Cardiac fibroblast (primary cell): ENCODE measurements at regions not wholly inside any gene's neighbourhood (a gene's known extent, or its start where the extent isn't known, plus 50 kb on each side); places are given as distances from the start of the nearest gene placed in this dataset.

Experiments
- DNase-seq, 2 donors: peaks; one replicate each; pipeline versions ENCODE4 v3.0.0 to v3.0.0-alpha.2; 2010; ENCODE audit warnings: low read depth in 2 of 2
- H3K4me3 ChIP-seq, 2 donors: replicated peaks in 1 of 2; 1 replicate in 1 of 2; 2 replicates in 1 of 2; pipeline ENCODE4 v1.5.1; 2011; ENCODE audit warnings: low read depth in 2 of 2, low read length in 2 of 2, mild to moderate bottlenecking in 2 of 2, moderate library complexity in 1 of 2
- CTCF ChIP-seq: IDR thresholded peaks from one replicate; pipeline ENCODE4 v1.5.1; 2011; ENCODE audit warnings: low read depth, mild to moderate bottlenecking, low read length, inconsistent platforms

GRCh38 chr1:90522432-90522831 lies 194.7 kb downstream of the BARHL2 start:
- no peak for DNase-seq
- TF ChIP-seq CTCF: no peak
- no peak overlapping the region for H3K4me3 ChIP-seq

- no peak for TF ChIP-seq CTCF
- no peak overlapping the region for H3K4me3 ChIP-seq
- no peak for DNase-seq
These were observed 203.1 kb downstream of the BARHL2 start for GRCh38 chr1:90513956-90514355.

GRCh38 chr1:90512441-90512840 lies 204.7 kb downstream of the BARHL2 start:
- no peak for DNase-seq
- no peak overlapping the region for H3K4me3 ChIP-seq
- TF ChIP-seq CTCF: no peak

GRCh38 chr1:90510143-90510542 lies 207.0 kb downstream of the BARHL2 start:
- DNase-seq: no peak
- no peak overlapping the region for H3K4me3 ChIP-seq
- TF ChIP-seq CTCF: no peak

GRCh38 chr1:90509225-90510048 lies 207.7 kb downstream of the BARHL2 start:
- no peak for TF ChIP-seq CTCF
- DNase-seq: no peak
- no peak overlapping the region for H3K4me3 ChIP-seq

GRCh38 chr1:90508376-90509167 lies 208.5 kb downstream of the BARHL2 start:
- TF ChIP-seq CTCF: no peak
- DNase-seq: no peak
- H3K4me3 ChIP-seq: no peak overlapping the region
